GM21423 (cell line): ENCODE measurements at regions not wholly inside any gene's neighbourhood (a gene's known extent, or its start where the extent isn't known, plus 50 kb on each side); places are given as distances from the start of the nearest gene placed in this dataset.

Experiments
- ATAC-seq: cut with Tn5 transposase; IDR thresholded peaks from one replicate; pipeline ENCODE4 v1.9.1; 2021; ENCODE audit warnings: mild to moderate bottlenecking, moderate library complexity; ENCODE audit not compliant: unreplicated experiment

- ATAC-seq = no peak
Measured at GRCh38 chr1:14470802-14471201, 127.7 kb upstream of the KAZN start.

- no peak for ATAC-seq
Measured at GRCh38 chr1:14474856-14475255, 123.6 kb upstream of the KAZN start.

DNA sequence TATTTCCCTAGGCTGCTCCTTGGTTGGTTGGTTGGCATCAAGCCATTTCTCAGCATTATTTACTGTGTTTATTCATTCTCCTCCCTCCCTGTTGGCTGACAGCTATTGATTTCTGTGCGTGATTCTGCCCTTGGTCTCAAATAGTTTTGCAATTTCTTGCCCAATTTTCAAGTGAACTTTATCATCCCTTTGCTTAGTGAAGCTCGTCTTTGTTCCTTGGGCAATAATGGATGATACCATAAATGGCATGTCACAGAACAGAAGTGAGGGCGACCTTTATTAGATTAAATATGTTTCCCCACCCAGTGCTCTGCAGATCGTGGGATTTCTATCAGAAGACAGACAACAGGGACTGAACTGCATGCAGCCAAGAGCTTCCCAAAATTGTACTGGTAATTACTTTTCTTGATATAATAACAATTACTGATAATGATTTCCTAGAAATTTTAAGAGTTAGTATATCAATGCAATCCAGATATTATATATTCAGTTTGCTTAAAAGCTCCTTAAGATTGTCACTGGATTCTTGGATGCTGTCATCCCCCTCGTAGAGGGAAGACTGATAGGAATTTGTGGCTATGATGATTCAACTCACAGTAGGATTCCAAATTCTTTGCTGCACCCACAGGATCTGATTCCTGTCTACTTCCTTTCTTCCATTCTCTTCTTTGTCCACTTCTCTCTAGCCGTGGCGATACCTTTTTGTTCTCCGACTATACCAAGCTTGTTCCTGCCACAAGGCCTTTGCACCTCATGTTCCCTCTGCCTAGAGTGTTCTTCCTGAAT, 122.1 kb upstream of the KAZN start:
- ATAC-seq = no peak

- ATAC-seq = no peak
Measured at GRCh38 chr1:14478120-14478519, 120.4 kb upstream of the KAZN start.

- ATAC-seq = no peak
Measured at GRCh38 chr1:14479865-14480264, 118.6 kb upstream of the KAZN start.

- no peak for ATAC-seq
Measured at GRCh38 chr1:14482784-14483450, 115.6 kb upstream of the KAZN start.

DNA sequence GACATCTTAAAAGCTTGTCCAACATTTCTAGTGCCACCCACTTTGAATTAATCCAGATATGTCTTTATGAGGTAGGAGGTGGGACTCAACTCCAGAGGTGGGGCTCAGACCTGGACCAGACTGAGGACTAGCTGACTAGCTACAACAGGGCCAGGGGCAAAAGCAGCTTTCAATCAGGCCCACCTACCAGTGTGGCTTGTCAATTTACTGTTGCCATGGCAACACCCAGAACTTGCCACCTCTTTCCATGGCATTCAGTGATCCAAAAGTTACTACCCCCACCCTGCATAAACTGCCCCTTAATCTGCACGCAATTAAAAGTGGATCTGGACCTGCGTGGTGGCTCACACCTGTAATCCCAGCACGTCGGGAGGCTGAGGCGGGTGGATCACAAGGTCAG, 113.2 kb upstream of the KAZN start:
- ATAC-seq = no peak

DNA sequence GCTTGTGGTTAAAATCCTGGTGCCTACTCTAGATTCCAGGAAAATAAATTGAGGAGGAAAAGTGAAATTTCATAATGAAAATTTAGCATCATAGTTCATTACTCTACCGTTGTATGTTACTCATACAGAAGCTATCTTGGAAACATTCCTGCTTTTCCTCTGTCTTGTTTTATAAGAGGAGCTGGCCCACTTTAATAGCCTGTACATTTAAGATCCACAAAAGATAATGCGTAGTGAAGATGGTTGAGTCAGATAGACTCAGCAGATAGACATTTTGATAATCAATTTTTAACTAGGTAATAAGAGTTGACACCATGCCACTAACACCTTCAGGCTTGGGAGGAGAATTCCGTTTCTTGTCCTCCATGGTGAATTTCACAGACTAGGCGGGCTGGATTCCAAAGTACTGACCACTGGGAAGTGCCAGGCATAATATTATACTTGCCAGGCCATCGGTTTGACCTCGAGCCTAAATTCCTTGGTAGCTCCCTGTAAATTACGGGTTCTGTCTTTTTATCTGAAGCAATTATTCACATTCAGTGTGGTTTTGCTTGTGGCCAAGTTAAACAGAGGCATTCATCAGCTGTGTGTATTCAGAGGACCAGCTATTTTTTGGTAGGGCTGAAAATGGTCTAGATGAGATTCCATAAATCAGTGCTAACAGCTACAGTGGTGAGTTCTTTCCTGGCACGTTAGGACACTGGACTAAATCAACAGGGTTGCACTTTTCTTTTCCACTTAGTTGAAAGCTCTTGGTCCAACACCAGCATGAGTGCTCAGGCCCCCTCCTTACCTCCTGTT, 111.9 kb upstream of the KAZN start:
- no peak for ATAC-seq

DNA sequence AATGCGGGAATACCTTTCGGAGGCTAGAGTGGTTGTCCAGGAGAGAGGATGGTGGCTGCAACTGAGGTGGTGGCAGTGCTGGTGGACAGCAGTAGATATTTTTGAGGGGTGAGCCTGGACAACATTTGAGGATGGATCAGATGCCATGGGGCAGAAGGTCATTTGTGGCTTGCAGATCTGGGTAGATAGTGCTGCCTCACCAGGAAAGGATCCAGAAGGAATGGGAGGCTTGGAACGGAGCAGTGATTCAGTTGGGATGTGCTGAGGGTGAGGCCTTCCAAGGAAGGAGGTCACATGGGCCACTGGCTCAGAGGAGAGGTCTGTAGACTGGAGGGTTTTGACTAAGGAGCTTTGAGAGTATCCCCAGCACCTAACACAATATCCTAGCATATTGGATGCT, 110.8 kb upstream of the KAZN start:
- no peak for ATAC-seq

DNA sequence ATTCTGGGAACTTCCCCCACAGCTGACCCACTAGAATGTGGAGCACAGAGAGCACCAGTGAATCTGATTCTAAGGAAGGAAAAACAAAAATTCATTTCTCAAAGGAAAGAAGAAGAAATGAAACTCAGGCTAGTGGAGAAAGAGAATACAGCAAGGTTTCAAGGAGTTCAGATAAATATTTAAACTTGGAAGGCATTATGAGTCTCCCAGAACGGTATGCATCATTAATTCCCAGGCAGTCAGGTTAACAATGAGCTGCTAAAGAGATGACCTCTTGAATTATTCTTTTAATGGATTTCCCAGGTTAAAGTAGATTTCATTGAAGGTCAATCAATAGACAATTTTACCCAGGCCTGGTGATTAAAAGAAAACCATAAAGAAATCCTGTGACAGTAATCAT, 103.6 kb upstream of the KAZN start:
- no peak for ATAC-seq

- no peak for ATAC-seq
Measured at GRCh38 chr1:14495381-14495780, 103.1 kb upstream of the KAZN start.

DNA sequence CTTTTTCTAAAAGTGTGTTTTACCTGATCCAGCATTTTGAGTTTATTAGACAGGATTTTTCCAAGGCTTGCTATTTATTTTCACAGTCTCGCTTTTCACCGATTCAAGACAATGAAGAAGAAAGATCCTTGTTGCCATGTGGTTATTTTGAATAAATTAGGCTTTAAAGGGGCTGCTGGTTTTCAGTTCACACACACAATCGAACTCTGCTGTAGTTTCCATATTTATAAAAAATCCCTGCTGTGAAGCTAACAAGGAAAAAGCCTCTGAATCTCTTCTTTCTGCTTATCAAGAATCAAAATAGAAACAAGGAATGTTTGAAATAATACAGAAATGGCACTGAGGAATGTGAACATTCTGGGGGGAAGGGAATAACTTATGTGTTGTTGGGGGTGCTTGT, 102.5 kb upstream of the KAZN start:
- no peak for ATAC-seq

DNA sequence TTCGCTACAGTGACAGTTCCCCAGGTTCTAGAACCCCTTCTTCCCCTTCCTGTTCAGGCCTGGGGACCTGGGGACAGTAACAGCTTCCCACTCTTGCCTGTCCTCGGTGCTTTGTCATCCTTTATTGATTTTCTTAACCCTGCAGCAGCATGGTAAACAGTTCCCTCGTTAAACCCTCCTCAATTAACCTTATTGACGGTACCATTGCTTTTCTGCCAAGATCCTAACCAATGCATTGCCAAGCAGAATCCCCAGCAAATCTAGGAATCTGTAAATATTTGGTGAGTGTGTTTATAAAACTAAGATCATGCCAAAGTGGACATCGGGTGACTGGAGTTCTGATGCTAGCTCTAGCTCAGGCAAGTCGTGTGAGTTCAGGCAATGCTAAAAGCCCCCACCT, 99.6 kb upstream of the KAZN start:
- ATAC-seq = no peak

DNA sequence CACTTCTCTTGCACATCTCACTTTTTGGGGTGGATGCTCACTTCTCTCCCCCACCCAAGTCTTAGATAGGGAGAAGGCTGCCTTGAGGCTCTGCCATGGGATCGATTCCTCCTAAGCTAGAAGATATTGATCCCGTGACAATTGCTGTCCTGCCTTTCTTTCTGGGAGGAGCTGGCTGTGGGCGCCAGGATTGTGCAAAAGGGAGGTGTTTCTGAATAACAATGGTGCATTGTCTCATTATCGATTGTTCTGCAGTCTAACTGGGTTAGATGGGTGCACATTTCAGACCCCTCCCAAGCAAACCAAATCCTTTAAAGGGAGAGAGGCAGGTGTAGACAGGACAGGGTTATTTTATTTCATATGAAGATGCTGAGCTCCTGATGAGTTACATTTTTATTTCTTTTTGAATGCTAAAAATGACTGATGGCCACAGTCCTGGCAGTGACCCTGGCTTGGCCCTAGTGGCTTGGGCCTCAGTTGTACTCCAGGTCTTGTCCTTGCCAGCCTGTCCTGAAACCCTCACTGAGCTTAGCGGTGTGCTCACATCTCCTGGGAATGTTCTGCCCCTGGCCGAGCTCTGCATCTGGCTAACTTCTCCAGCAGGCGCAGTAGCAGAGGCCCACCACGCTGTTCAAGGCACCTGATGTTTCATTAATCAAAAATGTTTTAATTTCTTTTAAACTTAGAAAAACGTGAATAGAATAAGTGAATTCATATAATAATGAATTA, 99.0 kb upstream of the KAZN start:
- no peak for ATAC-seq

GRCh38 chr1:14500041-14500440, 98.4 kb upstream of the KAZN start:
- ATAC-seq = no peak

GRCh38 chr1:14500912-14501311, 97.6 kb upstream of the KAZN start:
- no peak for ATAC-seq

DNA sequence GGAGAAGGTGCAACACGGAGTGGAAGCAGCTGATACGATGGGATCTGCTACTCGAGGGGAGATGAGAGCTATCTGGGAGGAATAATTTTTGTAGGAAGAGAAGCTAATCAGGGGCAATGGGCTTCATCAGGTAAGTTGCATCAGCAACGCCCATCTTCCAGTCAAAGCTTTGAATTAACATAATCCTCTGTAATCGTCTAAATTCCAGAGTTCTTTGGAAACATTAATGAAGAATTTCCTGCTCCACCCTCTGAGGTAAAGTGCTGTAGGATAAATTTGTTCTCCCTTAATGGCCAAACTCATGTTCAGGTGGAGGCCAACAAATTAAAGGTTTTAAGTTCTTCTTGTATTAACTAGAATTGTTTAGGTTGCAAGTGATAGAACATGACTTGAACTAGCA, 94.0 kb upstream of the KAZN start:
- ATAC-seq = no peak

DNA sequence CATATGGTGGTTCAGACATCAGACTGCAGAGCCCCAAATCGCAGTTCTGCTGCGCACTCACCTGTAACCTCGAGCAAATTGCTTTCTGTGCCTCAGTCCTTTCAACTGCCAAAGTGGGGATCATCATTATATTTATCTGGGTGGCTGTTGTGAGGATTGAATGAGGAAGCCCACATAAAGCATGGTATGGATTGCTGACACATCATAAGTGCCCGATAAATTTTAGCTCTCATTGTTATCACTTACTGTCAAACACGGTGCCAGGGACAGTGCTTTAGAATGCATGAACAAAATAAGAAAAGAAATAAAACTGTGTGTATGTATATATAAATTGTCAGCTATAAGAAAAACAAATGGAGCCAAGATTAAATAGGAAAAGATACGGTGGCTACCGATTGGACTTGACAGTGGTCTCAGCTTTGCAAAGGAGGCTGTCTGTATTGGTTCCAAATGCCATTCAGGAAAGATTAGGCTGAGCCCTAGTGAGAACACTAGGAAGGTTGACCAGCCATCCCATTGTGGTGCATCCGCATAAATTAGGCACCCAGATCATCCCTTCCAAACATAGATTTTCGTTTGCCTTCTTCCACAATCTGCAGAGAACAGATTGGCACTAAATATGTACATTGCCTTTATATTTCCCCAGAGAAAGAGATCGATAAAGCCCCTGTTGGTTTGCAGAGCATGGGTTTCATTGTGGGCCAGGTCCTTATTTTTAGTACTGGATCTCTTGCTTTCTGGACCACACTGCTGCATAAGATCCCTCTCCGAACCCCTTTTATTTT, 91.8 kb upstream of the KAZN start:
- no peak for ATAC-seq

- no peak for ATAC-seq
Measured at GRCh38 chr1:14507262-14507661, 91.2 kb upstream of the KAZN start.

GRCh38 chr1:14508613-14509012, 89.9 kb upstream of the KAZN start:
- ATAC-seq = no peak
